COLO829 (cell line): ENCODE measurements at regions not wholly inside any gene's neighbourhood (a gene's known extent, or its start where the extent isn't known, plus 50 kb on each side); places are given as distances from the start of the nearest gene placed in this dataset.
"Not testable (repeated sequence)": the region's sequence is repeated elsewhere in the genome, so short reads cannot be mapped to it uniquely, and the experiment has no call there.

Source experiments
- DNase-seq: peaks from one replicate; pipeline ENCODE4 v3.0.0; 2012; ENCODE audit warnings: low spot score

- peak; percentile 18 for DNase-seq
Measured at GRCh38 chr11:130979386-130979972, 63.2 kb upstream of the SNX19 start.

GRCh38 chr11:130980071-130980862, 64.0 kb upstream of the SNX19 start:
- DNase-seq = no peak

DNA sequence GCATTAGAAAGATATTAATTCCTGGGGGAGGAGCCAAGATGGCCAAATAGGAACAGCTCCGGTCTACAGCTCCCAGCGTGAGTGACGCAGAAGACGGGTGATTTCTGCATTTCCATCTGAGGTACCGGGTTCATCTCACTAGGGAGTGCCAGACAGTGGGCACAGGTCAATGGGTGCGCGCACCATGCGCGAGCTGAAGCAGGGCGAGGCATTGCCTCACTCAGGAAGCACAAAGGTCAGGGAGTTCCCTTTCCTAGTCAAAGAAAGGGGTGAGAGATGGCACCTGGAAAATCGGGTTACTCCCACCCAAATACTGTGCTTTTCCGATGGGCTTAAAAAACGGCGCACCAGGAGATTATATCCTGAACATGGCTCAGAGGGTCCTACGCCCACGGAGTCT, 68.0 kb upstream of the SNX19 start:
- not testable (repeated sequence) for DNase-seq

- no peak for DNase-seq
Measured at GRCh38 chr11:130992788-130993187, 76.5 kb upstream of the SNX19 start.

DNA sequence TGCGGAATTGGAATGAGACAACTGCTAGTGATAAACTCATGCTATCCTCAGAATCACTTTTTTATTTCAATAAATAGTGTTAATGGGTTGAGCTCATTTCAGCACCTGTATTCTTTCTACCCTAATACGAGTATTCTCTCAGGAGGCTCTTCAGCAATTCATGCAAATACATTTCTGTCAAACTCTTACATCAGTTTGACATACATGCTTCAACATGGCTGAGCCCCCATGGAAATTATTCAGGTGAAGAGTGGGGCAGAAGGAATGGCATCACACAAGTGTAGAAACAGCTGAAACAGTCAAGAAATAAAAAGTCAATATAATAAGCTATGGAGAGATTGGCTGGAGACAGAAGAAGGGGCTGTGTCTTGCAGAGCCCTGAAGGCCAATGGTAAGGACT, 77.8 kb upstream of the SNX19 start:
- DNase-seq = no peak

DNA sequence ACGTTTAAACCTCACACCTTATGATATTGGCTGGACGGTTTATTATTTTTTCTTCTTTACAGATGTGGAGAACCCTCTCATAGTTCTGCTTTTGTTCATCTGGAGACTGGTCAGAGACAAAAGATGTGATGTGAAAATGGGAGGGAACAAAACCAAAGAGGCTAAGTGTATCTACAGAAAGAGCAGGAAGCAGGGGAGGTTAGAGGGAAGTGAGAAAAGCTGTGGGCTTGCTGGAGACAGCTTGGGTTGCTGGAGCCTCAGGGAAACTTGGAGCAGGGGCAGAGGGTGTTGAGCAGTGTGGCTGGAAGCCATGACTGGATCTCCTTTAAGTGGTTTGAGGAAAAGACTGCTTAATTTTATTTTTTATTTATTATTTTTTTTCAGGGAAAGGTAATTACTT, 79.0 kb upstream of the SNX19 start:
- DNase-seq = no peak

GRCh38 chr11:130997278-130997677, 81.0 kb upstream of the SNX19 start:
- no peak for DNase-seq

DNA sequence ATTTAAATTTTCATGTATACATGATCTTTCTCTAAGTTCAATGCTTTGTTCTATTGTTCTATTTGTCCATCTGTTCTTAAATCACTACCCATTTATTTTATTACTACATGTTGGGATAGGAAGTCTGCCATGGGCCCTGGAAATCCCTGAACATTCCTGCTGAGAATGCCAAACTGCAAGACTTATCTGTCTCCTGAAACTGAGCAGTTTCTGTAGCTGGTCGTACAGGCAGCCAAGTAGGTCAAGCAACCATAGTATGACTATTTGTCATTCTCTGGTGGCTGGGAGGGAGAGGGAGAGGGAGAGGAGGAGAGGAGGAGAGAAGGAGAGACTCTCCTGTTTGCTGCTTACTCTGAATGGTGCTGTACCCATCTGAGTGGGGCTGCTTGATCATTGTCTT, 82.8 kb upstream of the SNX19 start:
- no peak for DNase-seq

GRCh38 chr11:130999992-131000770, 83.9 kb upstream of the SNX19 start:
- DNase-seq = peak; percentile 51

DNA sequence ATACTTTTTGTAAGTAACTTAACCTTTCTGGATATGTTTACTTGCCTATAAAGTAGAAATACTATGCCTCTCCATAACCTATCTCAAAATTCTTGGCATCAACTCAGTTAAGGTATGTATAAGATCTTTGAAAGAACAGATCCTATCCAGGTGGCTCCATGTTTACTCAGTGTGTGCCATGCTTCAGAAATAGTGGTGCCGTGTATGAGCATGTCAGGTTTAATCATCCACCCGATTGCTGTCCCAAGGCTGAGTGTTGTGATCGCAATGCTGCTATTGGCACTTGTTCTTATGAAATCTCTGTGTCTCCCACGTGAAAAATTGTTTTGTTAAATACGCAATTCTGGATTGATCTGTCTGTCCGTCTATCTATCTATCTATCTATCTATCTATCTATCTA, 85.9 kb upstream of the SNX19 start:
- DNase-seq = no peak

GRCh38 chr11:131005829-131006228, 89.5 kb upstream of the SNX19 start:
- no peak for DNase-seq

GRCh38 chr11:131025020-131025419, 108.7 kb upstream of the SNX19 start:
- DNase-seq = no peak

- no peak for DNase-seq
Measured at GRCh38 chr11:131025421-131026125, 109.3 kb upstream of the SNX19 start.

- no peak for DNase-seq
Measured at GRCh38 chr11:131027491-131027890, 111.2 kb upstream of the SNX19 start.

- DNase-seq = no peak
Measured at GRCh38 chr11:131033151-131033651, 116.9 kb upstream of the SNX19 start.

GRCh38 chr11:131036514-131036913, 120.2 kb upstream of the SNX19 start:
- no peak for DNase-seq

DNA sequence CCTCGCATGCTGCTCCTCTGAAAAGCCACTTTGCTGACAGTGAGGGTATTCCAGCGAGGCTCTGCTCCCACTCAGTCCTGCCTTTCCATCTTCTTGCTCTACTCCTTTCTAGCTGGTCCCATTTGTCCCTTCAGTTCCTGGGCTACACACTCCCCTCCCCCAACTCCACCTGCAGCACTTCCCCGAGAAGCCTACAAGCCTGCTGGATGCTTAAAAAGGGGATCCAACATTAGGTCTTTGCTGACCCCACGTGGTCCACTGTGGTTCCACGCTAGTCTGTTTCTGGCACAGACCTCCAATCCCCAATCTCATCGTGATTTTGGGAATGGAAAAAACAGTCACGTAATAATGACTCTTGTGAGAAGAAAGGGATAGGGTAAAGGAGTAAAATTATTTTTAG, 121.6 kb upstream of the SNX19 start:
- no peak for DNase-seq

GRCh38 chr11:131038597-131038996, 122.3 kb upstream of the SNX19 start:
- DNase-seq = peak; percentile 18

DNA sequence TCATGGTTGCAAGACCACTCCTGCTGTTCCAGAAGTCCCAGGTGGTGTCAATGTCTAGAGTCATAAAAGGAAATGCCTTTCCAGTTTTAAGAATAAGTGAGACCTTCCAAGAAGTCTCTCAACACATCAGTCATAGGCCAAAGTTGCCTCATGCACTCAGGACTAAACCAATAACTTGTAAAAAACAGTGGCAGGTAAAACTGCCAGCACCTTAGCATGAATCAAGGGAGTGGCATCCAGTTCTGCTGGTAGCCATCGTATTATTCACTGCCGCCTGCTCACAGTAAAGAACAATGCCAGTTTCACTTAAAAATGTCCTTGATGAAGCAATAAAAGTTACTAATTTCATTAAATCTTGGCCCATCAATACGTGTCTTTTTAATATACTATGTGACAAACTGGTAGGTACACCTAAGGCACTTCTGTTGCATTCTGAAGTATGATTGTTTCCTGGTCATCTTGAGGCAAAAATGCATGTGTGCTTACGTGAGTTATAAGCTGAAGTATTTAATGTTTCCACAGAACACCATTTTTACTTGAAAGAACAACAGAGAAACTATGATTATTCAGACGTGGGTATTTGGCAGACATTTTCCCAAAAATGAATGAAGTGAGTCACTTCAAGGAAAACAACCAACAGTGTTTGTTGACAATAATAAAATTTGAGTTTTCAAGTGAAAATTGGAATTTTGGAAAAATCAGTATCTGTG, 125.2 kb upstream of the SNX19 start:
- DNase-seq = no peak

DNA sequence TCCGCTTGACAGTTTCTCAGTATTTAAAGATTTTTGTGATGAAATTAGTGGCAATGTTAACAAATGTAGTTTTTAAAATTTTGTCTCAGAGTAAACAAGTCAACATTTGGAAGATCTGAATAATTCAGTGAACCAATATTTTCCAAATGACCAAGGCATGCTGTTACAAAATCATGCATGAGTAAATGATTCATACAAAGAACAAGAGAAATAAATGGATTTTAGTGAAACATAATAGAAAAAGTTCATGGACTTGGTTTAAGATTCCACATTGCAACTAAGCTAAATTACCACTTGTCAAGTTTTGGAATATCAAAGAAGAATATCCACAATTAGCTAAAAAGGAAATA, 125.7 kb upstream of the SNX19 start:
- DNase-seq = no peak

- DNase-seq = no peak
Measured at GRCh38 chr11:131043251-131043650, 127.0 kb upstream of the SNX19 start.

GRCh38 chr11:131044851-131045250, 128.6 kb upstream of the SNX19 start:
- no peak for DNase-seq
